ENCODE measurements at regions not wholly inside any gene's neighbourhood (a gene's known extent, or its start where the extent isn't known, plus 50 kb on each side); places are given as distances from the start of the nearest gene placed in this dataset.

GRCh38 chr5:15421381-15421780, 78.6 kb upstream of the FBXL7 start:
- Histone ChIP-seq H3K4me3 (ENCODE audit: extremely low read depth, insufficient read depth, low read length, poor library complexity, severe bottlenecking) (no peak overlapping the region), H3K36me3 (ENCODE audit: control insufficient read depth, insufficient read depth, low read length) (no peaks in the 10 kb centered on the region), H3K9me3 (ENCODE audit: control insufficient read depth, low read length) (no peaks in the 10 kb centered on the region), H3K4me1 (ENCODE audit: control insufficient read depth, insufficient read depth, low read length, poor library complexity, severe bottlenecking) (no peaks in the 10 kb centered on the region), H3K27ac (ENCODE audit: low read depth, low read length, severe bottlenecking) (no peak overlapping the region)
- WGBS, 2 experiments (ENCODE audit: insufficient coverage in 2 of 2) = no CpG with 5 or more reads among the region's 3 CpGs

GRCh38 chr5:15420201-15420600, 79.8 kb upstream of the FBXL7 start:
- no peaks in the 10 kb centered on the region for H3K4me1 ChIP-seq (ENCODE audit: control insufficient read depth, insufficient read depth, low read length, poor library complexity, severe bottlenecking)
- H3K4me3 ChIP-seq (ENCODE audit: extremely low read depth, insufficient read depth, low read length, poor library complexity, severe bottlenecking) = no peak overlapping the region
- H3K36me3 ChIP-seq (ENCODE audit: control insufficient read depth, insufficient read depth, low read length) = no peaks in the 10 kb centered on the region
- 82 to 91% methylated on average over 4 to 5 of the region's 5 CpGs for WGBS, 2 experiments (ENCODE audit: insufficient coverage in 2 of 2)
- H3K9me3 ChIP-seq (ENCODE audit: control insufficient read depth, low read length) = no peaks in the 10 kb centered on the region
- H3K27ac ChIP-seq (ENCODE audit: low read depth, low read length, severe bottlenecking) = no peak overlapping the region

- no peak overlapping the region for H3K4me3 ChIP-seq (ENCODE audit: extremely low read depth, insufficient read depth, low read length, poor library complexity, severe bottlenecking)
- H3K36me3 ChIP-seq (ENCODE audit: control insufficient read depth, insufficient read depth, low read length) = no peaks in the 10 kb centered on the region
- H3K4me1 ChIP-seq (ENCODE audit: control insufficient read depth, insufficient read depth, low read length, poor library complexity, severe bottlenecking) = no peaks in the 10 kb centered on the region
- H3K27ac ChIP-seq (ENCODE audit: low read depth, low read length, severe bottlenecking) = no peak overlapping the region
- no peaks in the 10 kb centered on the region for H3K9me3 ChIP-seq (ENCODE audit: control insufficient read depth, low read length)
- 91 to 100% methylated on average over 1 of the region's 3 CpGs for WGBS, 2 experiments (ENCODE audit: insufficient coverage in 2 of 2)
Observed at GRCh38 chr5:15417156-15417555, 82.8 kb upstream of the FBXL7 start.

GRCh38 chr5:15406478-15406877, 93.5 kb upstream of the FBXL7 start:
- Histone ChIP-seq H3K4me3 (ENCODE audit: extremely low read depth, insufficient read depth, low read length, poor library complexity, severe bottlenecking) (no peak overlapping the region), H3K27ac (ENCODE audit: low read depth, low read length, severe bottlenecking) (no peak overlapping the region), H3K36me3 (ENCODE audit: control insufficient read depth, insufficient read depth, low read length) (no peaks in the 10 kb centered on the region), H3K9me3 (ENCODE audit: control insufficient read depth, low read length) (no peaks in the 10 kb centered on the region), H3K4me1 (ENCODE audit: control insufficient read depth, insufficient read depth, low read length, poor library complexity, severe bottlenecking) (no peaks in the 10 kb centered on the region)
- WGBS, 2 experiments (ENCODE audit: insufficient coverage in 2 of 2) = 100% methylated on average over 1 of the region's 1 CpG; no CpG with 5 or more reads in 1 of the 2 experiments

- WGBS, 2 experiments (ENCODE audit: insufficient coverage in 2 of 2) = 100% methylated on average over 1 of the region's 1 CpG; no CpG with 5 or more reads in 1 of the 2 experiments
- Histone ChIP-seq H3K4me1 (ENCODE audit: control insufficient read depth, insufficient read depth, low read length, poor library complexity, severe bottlenecking) (no peaks in the 10 kb centered on the region), H3K9me3 (ENCODE audit: control insufficient read depth, low read length) (no peaks in the 10 kb centered on the region), H3K27ac (ENCODE audit: low read depth, low read length, severe bottlenecking) (no peak overlapping the region), H3K4me3 (ENCODE audit: extremely low read depth, insufficient read depth, low read length, poor library complexity, severe bottlenecking) (no peak overlapping the region), H3K36me3 (ENCODE audit: control insufficient read depth, insufficient read depth, low read length) (no peaks in the 10 kb centered on the region)
Observed at GRCh38 chr5:15393146-15393545, 106.8 kb upstream of the FBXL7 start.

- Histone ChIP-seq H3K4me3 (ENCODE audit: extremely low read depth, insufficient read depth, low read length, poor library complexity, severe bottlenecking) (no peak overlapping the region), H3K9me3 (ENCODE audit: control insufficient read depth, low read length) (no peaks in the 10 kb centered on the region), H3K27ac (ENCODE audit: low read depth, low read length, severe bottlenecking) (no peak overlapping the region), H3K4me1 (ENCODE audit: control insufficient read depth, insufficient read depth, low read length, poor library complexity, severe bottlenecking) (no peaks in the 10 kb centered on the region), H3K36me3 (ENCODE audit: control insufficient read depth, insufficient read depth, low read length) (no peaks in the 10 kb centered on the region)
- WGBS, 2 experiments (ENCODE audit: insufficient coverage in 2 of 2) = 59 to 75% methylated on average over 6 of the region's 12 CpGs
Observed at GRCh38 chr5:15391704-15392397, 108.1 kb upstream of the FBXL7 start.

GRCh38 chr5:15388866-15389265, 111.1 kb upstream of the FBXL7 start:
- Histone ChIP-seq H3K4me1 (ENCODE audit: control insufficient read depth, insufficient read depth, low read length, poor library complexity, severe bottlenecking) (no peaks in the 10 kb centered on the region), H3K4me3 (ENCODE audit: extremely low read depth, insufficient read depth, low read length, poor library complexity, severe bottlenecking) (no peak overlapping the region), H3K36me3 (ENCODE audit: control insufficient read depth, insufficient read depth, low read length) (no peaks in the 10 kb centered on the region)

GRCh38 chr5:15387931-15388524, 112.0 kb upstream of the FBXL7 start:
- Histone ChIP-seq H3K4me3 (ENCODE audit: extremely low read depth, insufficient read depth, low read length, poor library complexity, severe bottlenecking) (no peak overlapping the region), H3K4me1 (ENCODE audit: control insufficient read depth, insufficient read depth, low read length, poor library complexity, severe bottlenecking) (no peaks in the 10 kb centered on the region), H3K36me3 (ENCODE audit: control insufficient read depth, insufficient read depth, low read length) (no peaks in the 10 kb centered on the region), H3K9me3 (ENCODE audit: control insufficient read depth, low read length) (no peaks in the 10 kb centered on the region), H3K27ac (ENCODE audit: low read depth, low read length, severe bottlenecking) (no peak overlapping the region)
- WGBS, 2 experiments (ENCODE audit: insufficient coverage in 2 of 2) = 76 to 85% methylated on average over 3 to 5 of the region's 6 CpGs

More at GRCh38 chr5:15388866-15389265, 111.1 kb upstream of the FBXL7 start:
- Histone ChIP-seq H3K27ac (ENCODE audit: low read depth, low read length, severe bottlenecking) (no peak overlapping the region), H3K9me3 (ENCODE audit: control insufficient read depth, low read length) (no peaks in the 10 kb centered on the region)
- WGBS, 2 experiments (ENCODE audit: insufficient coverage in 2 of 2) = 90 to 100% methylated on average over 1 to 2 of the region's 2 CpGs

- no peak overlapping the region for H3K4me3 ChIP-seq (ENCODE audit: extremely low read depth, insufficient read depth, low read length, poor library complexity, severe bottlenecking)
- no peaks in the 10 kb centered on the region for H3K4me1 ChIP-seq (ENCODE audit: control insufficient read depth, insufficient read depth, low read length, poor library complexity, severe bottlenecking)
- no peaks in the 10 kb centered on the region for H3K36me3 ChIP-seq (ENCODE audit: control insufficient read depth, insufficient read depth, low read length)
- H3K9me3 ChIP-seq (ENCODE audit: control insufficient read depth, low read length) = no peaks in the 10 kb centered on the region
- no peak overlapping the region for H3K27ac ChIP-seq (ENCODE audit: low read depth, low read length, severe bottlenecking)
- 93 to 100% methylated on average over 2 of the region's 3 CpGs for WGBS, 2 experiments (ENCODE audit: insufficient coverage in 2 of 2)
Observed at GRCh38 chr5:15386122-15386521, 113.9 kb upstream of the FBXL7 start.

- no peaks in the 10 kb centered on the region for H3K9me3 ChIP-seq (ENCODE audit: control insufficient read depth, low read length)
Observed at GRCh38 chr5:15385553-15385952, 114.4 kb upstream of the FBXL7 start.

GRCh38 chr5:15385037-15385436, 114.9 kb upstream of the FBXL7 start:
- Histone ChIP-seq H3K4me1 (ENCODE audit: control insufficient read depth, insufficient read depth, low read length, poor library complexity, severe bottlenecking) (no peaks in the 10 kb centered on the region), H3K4me3 (ENCODE audit: extremely low read depth, insufficient read depth, low read length, poor library complexity, severe bottlenecking) (no peak overlapping the region), H3K27ac (ENCODE audit: low read depth, low read length, severe bottlenecking) (no peak overlapping the region), H3K36me3 (ENCODE audit: control insufficient read depth, insufficient read depth, low read length) (no peaks in the 10 kb centered on the region), H3K9me3 (ENCODE audit: control insufficient read depth, low read length) (no peaks in the 10 kb centered on the region)
- WGBS, 2 experiments (ENCODE audit: insufficient coverage in 2 of 2) = 92 to 95% methylated on average over 5 to 9 of the region's 12 CpGs

More at GRCh38 chr5:15385553-15385952, 114.4 kb upstream of the FBXL7 start:
- Histone ChIP-seq H3K4me1 (ENCODE audit: control insufficient read depth, insufficient read depth, low read length, poor library complexity, severe bottlenecking) (no peaks in the 10 kb centered on the region), H3K27ac (ENCODE audit: low read depth, low read length, severe bottlenecking) (no peak overlapping the region), H3K36me3 (ENCODE audit: control insufficient read depth, insufficient read depth, low read length) (no peaks in the 10 kb centered on the region), H3K4me3 (ENCODE audit: extremely low read depth, insufficient read depth, low read length, poor library complexity, severe bottlenecking) (no peak overlapping the region)
- WGBS, 2 experiments (ENCODE audit: insufficient coverage in 2 of 2) = 94 to 97% methylated on average over 12 of the region's 18 CpGs

Measured in mesodermal cell (in vitro differentiated cells).